Stomach smooth muscle (tissue), 2 donors: ENCODE measurements at regions not wholly inside any gene's neighbourhood (a gene's known extent, or its start where the extent isn't known, plus 50 kb on each side); places are given as distances from the start of the nearest gene placed in this dataset.

Experiments
- H3K27ac ChIP-seq: one replicate; pipeline ENCODE4 v1.7.0; 2013; ENCODE audit warnings: mild to moderate bottlenecking, low read length, inconsistent platforms
- H3K27me3 ChIP-seq, 2 donors: one replicate each; pipeline ENCODE4 v1.7.0; 2013; ENCODE audit warnings: low read length in 2 of 2; ENCODE audit not compliant: insufficient read depth in 2 of 2, control insufficient read depth in 1 of 2
- H3K36me3 ChIP-seq, 2 donors: one replicate each; pipeline ENCODE4 v1.7.0; 2013; ENCODE audit warnings: low read length in 2 of 2; ENCODE audit not compliant: control insufficient read depth in 2 of 2, insufficient read depth in 2 of 2
- H3K4me1 ChIP-seq: one replicate; pipeline ENCODE4 v1.7.0; 2013; ENCODE audit warnings: low read length; ENCODE audit not compliant: control insufficient read depth, insufficient read depth
- H3K4me3 ChIP-seq, 2 donors: one replicate each; pipeline ENCODE4 v1.7.0; 2013; ENCODE audit warnings: low read length in 2 of 2
- H3K9ac ChIP-seq, 2 donors: one replicate each; pipeline ENCODE4 v1.7.0; 2013; ENCODE audit warnings: low read length in 2 of 2, mild to moderate bottlenecking in 1 of 2
- H3K9me3 ChIP-seq, 2 donors: one replicate each; pipeline ENCODE4 v1.7.0; 2013; ENCODE audit warnings: low read length in 2 of 2; ENCODE audit not compliant: control insufficient read depth in 2 of 2
- donor health status: healthy.
- donor health status: Pancreatic carcinoma.

DNA sequence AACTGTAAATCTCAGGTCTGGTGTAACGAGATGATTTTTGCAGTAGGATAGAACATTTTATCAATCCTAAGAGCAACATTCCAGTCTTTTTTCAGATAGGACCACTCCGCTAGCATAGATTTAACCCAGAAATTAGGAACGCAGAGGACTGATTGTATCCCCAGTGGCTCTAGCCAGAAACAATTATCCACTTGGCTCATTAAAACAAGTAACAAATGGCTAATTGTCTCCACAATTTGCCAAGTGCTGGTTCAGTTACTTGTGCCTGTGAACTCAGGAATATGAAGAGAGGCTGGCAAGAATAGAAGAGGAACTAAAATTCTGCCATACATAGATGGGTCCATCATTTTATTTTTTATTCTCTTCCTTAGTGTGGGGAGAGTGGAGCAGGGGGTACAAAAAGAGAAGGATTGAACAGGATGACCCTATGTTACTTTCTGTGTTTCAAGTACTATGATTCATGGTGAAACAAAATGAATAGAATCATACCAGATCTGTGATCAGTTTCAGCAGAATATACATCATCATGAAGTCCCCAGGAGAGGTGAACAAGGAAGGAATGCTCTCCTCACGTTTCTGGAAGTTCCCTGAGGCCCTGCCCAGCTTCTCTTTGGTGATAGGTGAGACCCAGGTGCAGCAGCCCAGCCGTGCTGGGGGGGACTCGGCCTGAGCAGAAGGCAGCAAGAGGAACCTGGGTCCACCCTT is 121.6 kb downstream of the ARL4C start:
- H3K27ac ChIP-seq = no peak overlapping the region
- H3K4me1 ChIP-seq = peaks cover 5% of the 10 kb centered on the region
- H3K36me3 ChIP-seq = no peaks in the 10 kb centered on the region
- H3K9me3 ChIP-seq = no peaks in the 10 kb centered on the region
- H3K27me3 ChIP-seq = no peaks in the 10 kb centered on the region
- H3K4me3 ChIP-seq = no peak overlapping the region
- no peak overlapping the region for H3K9ac ChIP-seq

DNA sequence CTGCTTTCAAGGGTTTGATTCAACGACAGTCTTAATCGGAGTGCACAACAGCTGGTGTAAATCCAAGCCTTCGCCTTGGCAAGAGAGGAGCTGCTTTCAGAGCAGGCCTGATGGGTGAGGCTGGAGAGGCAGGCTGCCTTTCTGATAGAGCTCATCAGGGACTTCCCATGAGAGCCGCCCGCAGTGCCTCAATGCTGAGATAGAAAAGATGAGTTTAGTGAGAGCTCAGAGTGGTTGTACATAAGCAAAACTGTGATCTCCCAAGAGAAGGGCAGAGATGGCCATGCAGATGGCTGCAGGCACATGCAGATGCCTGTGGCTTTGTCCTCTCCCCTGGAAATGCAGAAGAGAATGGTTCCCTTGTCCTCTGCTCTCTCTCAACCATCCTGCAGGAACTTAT is 122.1 kb downstream of the ARL4C start:
- Histone ChIP-seq H3K9ac (no peak overlapping the region), H3K9me3 (no peaks in the 10 kb centered on the region), H3K27ac (no peak overlapping the region), H3K27me3 (no peaks in the 10 kb centered on the region), H3K36me3 (no peaks in the 10 kb centered on the region), H3K4me3 (no peak overlapping the region), H3K4me1 (peaks cover 5% of the 10 kb centered on the region)

DNA sequence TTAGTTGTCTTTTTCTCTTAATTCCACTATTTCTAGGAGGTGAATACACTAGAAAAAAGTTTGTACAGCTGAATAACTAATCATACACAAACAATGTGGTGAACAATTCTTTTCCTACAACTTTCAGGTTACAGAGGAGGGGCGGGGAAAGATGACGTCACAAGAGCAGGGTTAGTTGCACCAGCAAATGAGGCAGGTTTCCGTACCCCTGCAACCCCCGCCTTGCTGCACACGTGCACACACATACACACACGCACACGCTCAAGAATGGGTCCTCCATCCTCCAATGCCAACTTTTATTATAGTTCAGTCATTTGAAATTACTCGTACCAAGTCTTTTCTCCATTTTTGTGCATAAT is 122.8 kb downstream of the ARL4C start:
- no peaks in the 10 kb centered on the region for H3K9me3 ChIP-seq
- peaks cover 5% of the 10 kb centered on the region for H3K4me1 ChIP-seq
- H3K9ac ChIP-seq = no peak overlapping the region
- no peaks in the 10 kb centered on the region for H3K27me3 ChIP-seq
- H3K27ac ChIP-seq = no peak overlapping the region
- H3K4me3 ChIP-seq = no peak overlapping the region
- H3K36me3 ChIP-seq = no peaks in the 10 kb centered on the region

- H3K27me3 ChIP-seq = no peaks in the 10 kb centered on the region
- no peak overlapping the region for H3K27ac ChIP-seq
- no peak overlapping the region for H3K4me3 ChIP-seq
- no peaks in the 10 kb centered on the region for H3K36me3 ChIP-seq
- H3K9me3 ChIP-seq = no peaks in the 10 kb centered on the region
- H3K9ac ChIP-seq = no peak overlapping the region
- H3K4me1 ChIP-seq = peaks cover 5% of the 10 kb centered on the region
These were observed 123.3 kb downstream of the ARL4C start for GRCh38 chr2:234373481-234374149.

DNA sequence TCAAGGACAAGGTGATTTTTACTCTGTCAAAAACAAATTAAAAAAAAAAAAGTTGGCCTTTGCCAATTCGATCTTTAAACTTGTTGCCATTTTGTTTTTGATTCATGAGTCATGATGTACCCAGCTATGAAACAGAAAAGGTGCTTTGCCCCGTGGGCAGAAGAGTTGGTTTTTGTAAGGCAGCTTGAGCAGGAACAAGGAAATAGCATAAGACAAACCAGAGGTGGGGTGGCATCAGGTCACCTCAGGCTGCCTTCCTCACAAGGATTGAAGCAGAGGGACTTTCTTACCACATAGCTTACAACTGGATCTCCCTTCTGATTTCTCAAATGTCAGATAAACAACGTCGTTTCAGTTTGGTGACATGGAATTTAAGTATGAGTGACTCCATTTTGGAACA is 123.8 kb downstream of the ARL4C start:
- Histone ChIP-seq H3K27me3 (no peaks in the 10 kb centered on the region), H3K9me3 (no peaks in the 10 kb centered on the region), H3K9ac (no peak overlapping the region), H3K4me3 (no peak overlapping the region), H3K36me3 (no peaks in the 10 kb centered on the region), H3K27ac (no peak overlapping the region), H3K4me1 (peaks cover 4% of the 10 kb centered on the region)

DNA sequence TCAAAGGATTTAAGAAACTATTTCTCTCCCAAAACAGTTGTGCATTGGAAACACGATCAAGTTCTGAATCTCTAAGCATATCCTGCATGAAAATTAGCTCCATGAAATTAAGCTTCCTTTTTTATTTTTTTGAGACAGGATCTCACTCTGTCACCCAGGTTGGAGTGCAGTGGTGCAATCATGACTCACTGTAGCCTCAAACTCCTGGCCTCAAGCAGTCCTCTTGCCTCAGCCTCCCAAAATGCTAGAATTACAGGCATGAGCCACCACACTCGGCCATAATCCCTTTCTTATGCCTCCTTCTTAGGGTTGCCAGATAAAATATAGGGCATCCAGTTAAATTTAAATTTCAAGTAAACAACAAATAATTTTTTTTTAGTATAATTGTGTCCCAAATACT is 124.4 kb downstream of the ARL4C start:
- Histone ChIP-seq H3K4me3 (no peak overlapping the region), H3K36me3 (no peaks in the 10 kb centered on the region), H3K27ac (no peak overlapping the region), H3K27me3 (no peaks in the 10 kb centered on the region), H3K9me3 (no peaks in the 10 kb centered on the region), H3K9ac (no peak overlapping the region), H3K4me1 (no peaks in the 10 kb centered on the region)

DNA sequence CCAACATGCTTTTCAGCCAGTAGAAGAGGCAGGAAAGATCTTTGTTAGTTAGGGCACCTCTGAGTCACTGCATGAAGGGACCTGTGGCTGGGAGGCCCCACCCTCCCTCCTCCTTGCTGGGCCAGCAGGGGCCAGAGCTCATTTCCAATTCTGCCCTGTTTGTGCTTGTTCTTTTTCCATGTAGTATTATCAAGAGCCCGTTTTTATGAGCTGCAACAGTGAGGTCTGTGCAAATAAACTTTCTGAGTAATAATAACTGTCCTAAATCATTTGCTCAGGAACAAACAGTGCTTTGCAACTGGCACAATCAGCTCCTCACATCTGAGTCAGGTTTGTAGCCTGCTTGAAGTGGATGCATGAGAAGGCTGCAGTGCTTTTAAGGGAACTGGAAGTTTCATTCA is 128.0 kb downstream of the ARL4C start:
- Histone ChIP-seq H3K9ac (no peak overlapping the region), H3K27ac (peak overlapping the region; percentile 18), H3K27me3 (no peaks in the 10 kb centered on the region), H3K4me3 (no peak overlapping the region), H3K9me3 (no peaks in the 10 kb centered on the region), H3K36me3 (no peaks in the 10 kb centered on the region), H3K4me1 (no peaks in the 10 kb centered on the region)

GRCh38 chr2:234366891-234367290 is 130.0 kb downstream of the ARL4C start:
- H3K9ac ChIP-seq = no peak overlapping the region
- H3K36me3 ChIP-seq = no peaks in the 10 kb centered on the region
- no peak overlapping the region for H3K27ac ChIP-seq
- no peaks in the 10 kb centered on the region for H3K9me3 ChIP-seq
- H3K27me3 ChIP-seq = no peaks in the 10 kb centered on the region
- peaks cover 6% of the 10 kb centered on the region for H3K4me1 ChIP-seq
- no peak overlapping the region for H3K4me3 ChIP-seq

DNA sequence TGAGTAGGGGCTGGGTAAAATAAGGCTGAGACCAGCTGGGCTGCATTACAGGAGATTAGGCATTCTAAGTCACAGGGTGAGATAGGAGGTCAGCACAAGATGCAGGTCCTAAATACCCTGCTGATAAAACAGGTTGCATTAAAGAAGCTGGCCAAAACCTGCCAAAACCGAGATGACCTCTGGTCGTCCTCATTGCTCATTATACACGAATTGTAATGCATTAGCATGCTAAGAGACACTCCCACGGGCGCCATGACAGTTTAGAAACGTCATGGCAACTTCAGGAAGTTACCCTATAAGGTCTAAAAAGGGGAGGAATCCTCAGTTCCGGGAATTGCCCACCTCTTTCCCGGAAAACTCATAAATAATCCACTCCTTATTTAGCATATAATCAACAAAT is 132.2 kb downstream of the ARL4C start:
- Histone ChIP-seq H3K27me3 (peaks cover 0 to 4% of the 10 kb centered on the region in 2 donors), H3K36me3 (no peaks in the 10 kb centered on the region), H3K27ac (no peak overlapping the region), H3K4me1 (peaks cover 6% of the 10 kb centered on the region), H3K9me3 (no peaks in the 10 kb centered on the region), H3K4me3 (no peak overlapping the region), H3K9ac (no peak overlapping the region)

- Histone ChIP-seq H3K27ac (no peak overlapping the region), H3K9ac (no peak overlapping the region), H3K9me3 (peaks cover 0 to 3% of the 10 kb centered on the region in 2 donors), H3K27me3 (peaks cover 0 to 4% of the 10 kb centered on the region in 2 donors), H3K4me1 (peaks cover 6% of the 10 kb centered on the region), H3K4me3 (no peak overlapping the region), H3K36me3 (no peaks in the 10 kb centered on the region)
These were observed 133.1 kb downstream of the ARL4C start for GRCh38 chr2:234363647-234364294.

- Histone ChIP-seq H3K9ac (no peak overlapping the region), H3K27me3 (peaks cover 0 to 4% of the 10 kb centered on the region in 2 donors), H3K4me1 (peaks cover 6% of the 10 kb centered on the region), H3K27ac (no peak overlapping the region), H3K4me3 (no peak overlapping the region), H3K9me3 (peaks cover 0 to 3% of the 10 kb centered on the region in 2 donors), H3K36me3 (no peaks in the 10 kb centered on the region)
These were observed 133.8 kb downstream of the ARL4C start for GRCh38 chr2:234363011-234363487.
